AG04449 (cell line): ENCODE measurements at regions not wholly inside any gene's neighbourhood (a gene's known extent, or its start where the extent isn't known, plus 50 kb on each side); places are given as distances from the start of the nearest gene placed in this dataset.
A peak's percentile ranks its signal among the peaks of the same experiment; 100 is the strongest.
"Not testable (repeated sequence)": the region's sequence is repeated elsewhere in the genome, so short reads cannot be mapped to it uniquely, and the experiment has no call there.

ENCODE experiments used
- CTCF ChIA-PET: fragments of 350-600 bp; formaldehyde crosslinking; extraction: SDS; loops from one replicate; lab custom pipeline; 2021; ENCODE audit warnings: antibody characterized with exemption; lab: Yijun Ruan, JAX
- POLR2A ChIA-PET: fragments of 400-600, 350-600 bp; formaldehyde crosslinking; extraction: SDS; loops from one replicate; lab custom pipeline; 2020; ENCODE audit warnings: antibody characterized with exemption, inconsistent platforms; lab: Yijun Ruan, JAX
- DNase-seq: peaks from one replicate; pipeline ENCODE4 v3.0.0-alpha.2; 2010; ENCODE audit warnings: low read depth, low spot score
- H3K4me3 ChIP-seq: 2 replicates; pipeline ENCODE4 v1.5.1; 2011; ENCODE audit warnings: low read depth, mild to moderate bottlenecking, control low read depth, low read length
- TF ChIP-seq, protein P1 (sequence below): IDR thresholded peaks from one replicate; pipeline ENCODE4 v1.5.1; 2011; ENCODE audit warnings: mild to moderate bottlenecking, moderate library complexity, low read length, control low read depth, inconsistent platforms; ENCODE audit not compliant: insufficient read depth; ENCODE audit errors: missing control alignments

DNA sequence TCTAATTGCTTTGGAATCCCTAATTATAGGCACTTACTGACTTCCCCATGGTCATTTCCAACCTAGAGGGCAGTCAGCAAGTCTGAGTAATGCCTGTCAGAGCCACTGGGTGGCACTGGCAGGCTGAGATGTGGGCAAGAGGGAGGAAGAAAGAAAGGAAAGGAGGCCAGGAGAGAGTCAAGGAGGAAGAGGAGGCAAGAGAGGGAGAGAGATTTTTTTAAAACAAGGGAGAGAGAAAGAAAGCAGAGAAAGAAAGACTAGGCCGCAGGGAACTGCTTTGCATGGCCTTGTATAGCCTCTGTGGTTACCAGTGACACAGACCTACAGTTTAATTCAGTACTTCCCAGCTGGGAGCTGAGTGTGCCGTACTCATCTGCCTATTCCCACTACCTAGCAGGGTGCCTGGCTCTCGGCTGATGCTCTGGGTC lies 210.4 kb upstream of the ADO start:
- TF ChIP-seq, protein P1, sequence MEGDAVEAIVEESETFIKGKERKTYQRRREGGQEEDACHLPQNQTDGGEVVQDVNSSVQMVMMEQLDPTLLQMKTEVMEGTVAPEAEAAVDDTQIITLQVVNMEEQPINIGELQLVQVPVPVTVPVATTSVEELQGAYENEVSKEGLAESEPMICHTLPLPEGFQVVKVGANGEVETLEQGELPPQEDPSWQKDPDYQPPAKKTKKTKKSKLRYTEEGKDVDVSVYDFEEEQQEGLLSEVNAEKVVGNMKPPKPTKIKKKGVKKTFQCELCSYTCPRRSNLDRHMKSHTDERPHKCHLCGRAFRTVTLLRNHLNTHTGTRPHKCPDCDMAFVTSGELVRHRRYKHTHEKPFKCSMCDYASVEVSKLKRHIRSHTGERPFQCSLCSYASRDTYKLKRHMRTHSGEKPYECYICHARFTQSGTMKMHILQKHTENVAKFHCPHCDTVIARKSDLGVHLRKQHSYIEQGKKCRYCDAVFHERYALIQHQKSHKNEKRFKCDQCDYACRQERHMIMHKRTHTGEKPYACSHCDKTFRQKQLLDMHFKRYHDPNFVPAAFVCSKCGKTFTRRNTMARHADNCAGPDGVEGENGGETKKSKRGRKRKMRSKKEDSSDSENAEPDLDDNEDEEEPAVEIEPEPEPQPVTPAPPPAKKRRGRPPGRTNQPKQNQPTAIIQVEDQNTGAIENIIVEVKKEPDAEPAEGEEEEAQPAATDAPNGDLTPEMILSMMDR, result peak; percentile 93
- H3K4me3 ChIP-seq, result no peak overlapping the region
- POLR2A ChIA-PET, result no interaction called here
- no peak for DNase-seq
- CTCF ChIA-PET, result interaction anchor here (0.7 to 5.5 kb wide), 37 partner anchors 8 to 1226 kb away, joined by 3 to 38 read pairs (median 4); partner anchors contain the start of gene NRBF2

DNA sequence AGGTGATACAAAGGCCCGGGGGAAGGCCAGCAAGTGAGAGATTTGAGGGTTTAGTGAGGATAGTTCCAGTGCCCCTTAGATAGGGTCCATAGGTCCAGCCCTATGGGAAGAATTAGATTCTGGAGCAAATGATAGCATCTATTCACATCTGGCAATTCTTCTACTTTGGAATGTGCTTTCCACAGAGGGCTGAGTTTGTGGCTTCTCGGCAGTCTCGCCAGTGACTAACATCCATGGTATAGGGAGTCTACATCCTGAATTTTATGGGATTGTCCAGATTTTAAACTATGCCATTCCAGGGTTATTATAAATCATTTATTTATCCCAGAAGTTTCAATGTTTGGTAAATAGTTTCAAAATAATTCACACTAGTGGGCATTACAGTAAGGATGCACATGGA lies 207.3 kb upstream of the ADO start:
- CTCF ChIA-PET, result interaction anchor here (0.8 to 5.5 kb wide), 11 partner anchors 12 to 561 kb away, joined by 3 to 40 read pairs (median 6); no protein-coding TSS in a partner anchor
- TF ChIP-seq, protein P1, result no peak
- no peak overlapping the region for H3K4me3 ChIP-seq
- POLR2A ChIA-PET, result interaction anchor here (0.9 to 1.1 kb wide), 2 partner anchors 14 to 16 kb away, joined by 3 to 6 read pairs; no protein-coding TSS in a partner anchor
- no peak for DNase-seq

- ChIA-PET CTCF (interaction anchor here (1.0 to 5.3 kb wide), 5 partner anchors 11 to 558 kb away, joined by 3 to 40 read pairs (median 5); no protein-coding TSS in a partner anchor), POLR2A (no interaction called here)
- H3K4me3 ChIP-seq, result no peak overlapping the region
- TF ChIP-seq, protein P1, result no peak
- no peak for DNase-seq
Measured at GRCh38 chr10:62599161-62599560, 205.4 kb upstream of the ADO start.

DNA sequence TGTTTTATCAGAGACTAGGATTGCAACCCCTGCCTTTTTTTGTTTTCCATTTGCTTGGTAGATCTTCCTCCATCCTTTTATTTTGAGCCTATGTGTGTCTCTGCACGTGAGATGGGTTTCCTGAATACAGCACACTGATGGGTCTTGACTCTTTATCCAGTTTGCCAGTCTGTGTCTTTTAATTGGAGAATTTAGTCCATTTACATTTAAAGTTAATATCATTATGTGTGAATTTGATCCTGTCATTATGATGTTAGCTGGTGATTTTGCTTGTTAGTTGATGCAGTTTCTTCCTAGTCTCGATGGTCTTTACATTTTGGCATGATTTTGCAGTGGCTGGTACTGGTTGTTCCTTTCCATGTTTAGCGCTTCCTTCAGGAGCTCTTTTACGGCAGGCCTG lies 198.0 kb upstream of the ADO start:
- H3K4me3 ChIP-seq, POLR2A ChIA-PET, CTCF ChIA-PET, DNase-seq: not testable (repeated sequence)

DNA sequence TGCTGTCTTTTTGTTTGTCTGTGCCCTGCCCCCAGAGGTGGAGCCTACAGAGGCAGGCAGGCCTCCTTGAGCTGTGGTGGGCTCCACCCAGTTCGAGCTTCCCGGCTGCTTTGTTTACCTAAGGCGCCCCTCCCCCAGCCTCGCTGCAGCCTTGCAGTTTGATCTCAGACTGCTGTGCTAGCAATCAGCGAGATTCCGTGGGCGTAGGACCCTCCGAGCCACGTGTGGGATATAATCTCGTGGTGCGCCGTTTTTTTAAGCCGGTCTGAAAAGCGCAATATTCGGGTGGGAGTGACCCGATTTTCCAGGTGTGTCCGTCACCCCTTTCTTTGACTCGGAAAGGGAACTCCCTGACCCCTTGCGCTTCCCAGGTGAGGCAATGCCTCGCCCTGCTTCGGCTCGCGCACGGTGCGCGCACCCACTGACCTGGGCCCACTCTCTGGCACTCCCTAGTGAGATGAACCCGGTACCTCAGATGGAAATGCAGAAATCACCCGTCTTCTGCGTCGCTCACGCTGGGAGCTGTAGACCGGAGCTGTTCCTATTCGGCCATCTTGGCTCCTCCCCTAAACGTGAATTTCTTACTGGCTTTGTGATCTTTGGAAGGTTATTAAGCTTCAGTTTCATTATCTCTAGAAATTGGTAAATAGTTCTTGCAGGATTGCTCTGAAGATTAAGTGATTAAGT lies 196.2 kb upstream of the ADO start:
- DNase-seq, POLR2A ChIA-PET, H3K4me3 ChIP-seq: not testable (repeated sequence)
- CTCF ChIA-PET, result interaction anchor here (0.7 to 5.9 kb wide), 16 partner anchors 8 to 1112 kb away, joined by 3 to 79 read pairs (median 3); partner anchors contain the start of genes ADO and EGR2

DNA sequence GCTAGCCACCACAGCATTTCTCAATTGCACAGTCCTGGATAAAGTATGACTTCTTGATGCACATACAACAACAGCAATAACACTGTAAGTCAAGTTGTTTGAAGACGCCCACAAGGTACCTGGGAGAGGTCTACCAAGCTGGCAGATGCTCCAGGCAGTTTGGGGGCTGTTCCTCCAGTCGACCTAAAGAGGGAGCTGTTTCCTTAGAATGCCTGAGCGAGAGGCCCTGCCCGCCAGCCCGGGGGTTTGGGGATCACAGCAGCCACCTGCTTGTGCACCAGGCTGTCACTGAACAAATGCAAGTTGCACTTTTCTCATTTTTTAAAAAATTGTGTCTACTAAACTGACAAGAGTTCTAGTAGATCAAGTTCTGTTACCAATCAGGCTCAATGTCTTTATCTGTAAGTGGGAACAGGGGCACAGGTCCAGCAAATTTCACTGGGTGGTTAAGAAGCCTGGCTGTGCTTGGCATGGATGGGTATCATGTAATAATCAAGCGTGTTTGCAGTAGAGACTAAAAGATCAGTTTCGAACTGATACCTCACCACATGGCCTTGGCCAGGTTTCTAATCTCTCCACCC lies 193.8 kb upstream of the ADO start:
- POLR2A ChIA-PET, result interaction anchor here (0.5 kb wide), 1 partner anchor 536 kb away, joined by 3 read pairs; no protein-coding TSS in a partner anchor
- CTCF ChIA-PET, result interaction anchor here (0.6 to 5.9 kb wide), 33 partner anchors 10 to 550 kb away, joined by 3 to 79 read pairs (median 4); partner anchors contain the start of genes ADO, EGR2 and NRBF2
- H3K4me3 ChIP-seq, result no peak overlapping the region
- TF ChIP-seq, protein P1, result peak; percentile 85
- no peak for DNase-seq

GRCh38 chr10:62613424-62613823 lies 191.1 kb upstream of the ADO start:
- H3K4me3 ChIP-seq, result no peak overlapping the region
- TF ChIP-seq, protein P1, result no peak
- ChIA-PET CTCF (interaction anchor here (0.6 to 5.9 kb wide), 10 partner anchors 10 to 547 kb away, joined by 3 to 79 read pairs (median 3); partner anchors contain the start of gene EGR2), POLR2A (interaction anchor here (0.6 kb wide), 2 partner anchors 30 to 203 kb away, joined by 3 to 4 read pairs; no protein-coding TSS in a partner anchor)
- DNase-seq, result no peak
